Vagina (tissue), 2 donors: ENCODE measurements at regions not wholly inside any gene's neighbourhood (a gene's known extent, or its start where the extent isn't known, plus 50 kb on each side); places are given as distances from the start of the nearest gene placed in this dataset.
"Not testable (repeated sequence)": the region's sequence is repeated elsewhere in the genome, so short reads cannot be mapped to it uniquely, and the experiment has no call there.

ENCODE experiments used
- DNase-seq, 2 donors: peaks; one replicate each; pipeline ENCODE4 v3.0.0-alpha.2; 2017; ENCODE audit errors: extremely low spot score in 2 of 2
- H3K27ac ChIP-seq: fragments of 200-600 bp; sonication (generic); one replicate; pipeline ENCODE4 v1.5.1; 2019
- H3K27me3 ChIP-seq: fragments of 200-600 bp; sonication (generic); one replicate; pipeline ENCODE4 v1.5.1; 2019
- H3K36me3 ChIP-seq, 2 donors: fragments of 200-600 bp; sonication (generic); one replicate each; pipeline ENCODE4 v1.5.1; 2017 to 2019
- H3K4me1 ChIP-seq: fragments of 200-600 bp; sonication (generic); one replicate; pipeline ENCODE4 v1.5.1; 2019
- H3K4me3 ChIP-seq, 2 donors: fragments of 200-600 bp; sonication (generic); 1 replicate in 1 of 2; 2 replicates in 1 of 2; pipeline ENCODE4 v1.5.1; 2016 to 2019
- H3K9me3 ChIP-seq: fragments of 200-600 bp; sonication (generic); one replicate; pipeline ENCODE4 v1.5.1; 2019
- POLR2A ChIP-seq, 2 donors: fragments of 450-650 bp; IDR thresholded peaks; one replicate each; pipeline ENCODE4 v1.6.1; 2017; ENCODE audit warnings: antibody characterized with exemption in 2 of 2, mild to moderate bottlenecking in 2 of 2, moderate library complexity in 2 of 2
- POLR2AphosphoS5 ChIP-seq, 2 donors: sonication (generic); formaldehyde crosslinking; IDR thresholded peaks; one replicate each; pipeline ENCODE4 v1.9.0; 2017; ENCODE audit warnings: antibody characterized with exemption in 2 of 2, mild to moderate bottlenecking in 2 of 2, low read depth in 1 of 2; ENCODE audit not compliant: insufficient read depth in 1 of 2
- intact Hi-C: fragments of 100-400 bp; cut with DNase I; formaldehyde crosslinking; loops from one replicate; pipeline ENCODE4 v1.15.1; 2023
- TF ChIP-seq, protein P1 (sequence below), 3 experiments: fragments of 450-650 bp in 2 of 3; fragments of 200-600 bp in 1 of 3; sonication (generic) in 1 of 3; IDR thresholded peaks; one replicate each; pipeline ENCODE4 v1.5.1; 2017 to 2019; ENCODE audit warnings: antibody characterized with exemption in 3 of 3, mild to moderate bottlenecking in 2 of 3, moderate library complexity in 2 of 3

DNA sequence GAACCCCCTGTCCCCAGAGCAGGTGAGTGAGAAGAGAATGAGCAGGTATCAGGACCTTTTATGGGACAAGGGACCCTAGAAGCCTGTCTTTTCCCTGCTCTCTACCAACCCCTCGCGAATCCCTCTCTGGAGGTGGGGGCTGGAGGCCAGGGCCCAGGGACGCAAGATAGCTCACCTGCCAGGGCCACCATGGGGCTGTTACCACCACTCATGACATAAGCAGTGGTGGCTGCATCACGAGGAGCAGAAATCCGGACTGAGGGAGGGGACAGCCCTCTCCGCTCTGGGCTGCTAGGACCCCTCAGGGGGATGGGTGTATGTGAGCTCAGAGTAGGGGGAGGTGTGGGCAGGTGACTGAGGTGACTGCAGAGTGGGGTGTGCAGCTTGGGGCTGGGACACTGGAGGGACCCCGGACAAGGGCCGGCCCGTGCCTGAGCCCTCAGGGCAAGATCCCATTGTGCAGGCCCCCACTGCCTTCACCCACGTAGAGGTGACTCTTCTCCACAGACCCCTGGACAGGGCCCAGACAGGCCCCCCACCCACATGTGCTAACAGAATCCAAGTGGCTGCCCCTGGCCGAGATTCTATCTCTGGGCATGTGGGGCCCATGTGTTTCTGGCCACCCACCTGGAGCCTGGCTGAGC, 190.6 kb downstream of the TBC1D2B start:
- Histone ChIP-seq H3K4me1 (peaks cover 18% of the 10 kb centered on the region), H3K27ac (peak overlapping the region; percentile 48), H3K4me3 (no peak overlapping the region), H3K36me3 (no peaks in the 10 kb centered on the region), H3K27me3 (no peaks in the 10 kb centered on the region), H3K9me3 (no peaks in the 10 kb centered on the region)
- DNase-seq = no peak
- no peak for TF ChIP-seq POLR2AphosphoS5 (IDR thresholded peaks at IDR 0.05; ENCODE audit: insufficient read depth in 1 of 2, low read depth in 1 of 2)
- no peak for TF ChIP-seq POLR2A (IDR thresholded peaks at IDR 0.05)
- TF ChIP-seq, protein P1, sequence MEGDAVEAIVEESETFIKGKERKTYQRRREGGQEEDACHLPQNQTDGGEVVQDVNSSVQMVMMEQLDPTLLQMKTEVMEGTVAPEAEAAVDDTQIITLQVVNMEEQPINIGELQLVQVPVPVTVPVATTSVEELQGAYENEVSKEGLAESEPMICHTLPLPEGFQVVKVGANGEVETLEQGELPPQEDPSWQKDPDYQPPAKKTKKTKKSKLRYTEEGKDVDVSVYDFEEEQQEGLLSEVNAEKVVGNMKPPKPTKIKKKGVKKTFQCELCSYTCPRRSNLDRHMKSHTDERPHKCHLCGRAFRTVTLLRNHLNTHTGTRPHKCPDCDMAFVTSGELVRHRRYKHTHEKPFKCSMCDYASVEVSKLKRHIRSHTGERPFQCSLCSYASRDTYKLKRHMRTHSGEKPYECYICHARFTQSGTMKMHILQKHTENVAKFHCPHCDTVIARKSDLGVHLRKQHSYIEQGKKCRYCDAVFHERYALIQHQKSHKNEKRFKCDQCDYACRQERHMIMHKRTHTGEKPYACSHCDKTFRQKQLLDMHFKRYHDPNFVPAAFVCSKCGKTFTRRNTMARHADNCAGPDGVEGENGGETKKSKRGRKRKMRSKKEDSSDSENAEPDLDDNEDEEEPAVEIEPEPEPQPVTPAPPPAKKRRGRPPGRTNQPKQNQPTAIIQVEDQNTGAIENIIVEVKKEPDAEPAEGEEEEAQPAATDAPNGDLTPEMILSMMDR (IDR thresholded peaks at IDR 0.05) = no peak
- intact Hi-C loops = no loop called here

DNA sequence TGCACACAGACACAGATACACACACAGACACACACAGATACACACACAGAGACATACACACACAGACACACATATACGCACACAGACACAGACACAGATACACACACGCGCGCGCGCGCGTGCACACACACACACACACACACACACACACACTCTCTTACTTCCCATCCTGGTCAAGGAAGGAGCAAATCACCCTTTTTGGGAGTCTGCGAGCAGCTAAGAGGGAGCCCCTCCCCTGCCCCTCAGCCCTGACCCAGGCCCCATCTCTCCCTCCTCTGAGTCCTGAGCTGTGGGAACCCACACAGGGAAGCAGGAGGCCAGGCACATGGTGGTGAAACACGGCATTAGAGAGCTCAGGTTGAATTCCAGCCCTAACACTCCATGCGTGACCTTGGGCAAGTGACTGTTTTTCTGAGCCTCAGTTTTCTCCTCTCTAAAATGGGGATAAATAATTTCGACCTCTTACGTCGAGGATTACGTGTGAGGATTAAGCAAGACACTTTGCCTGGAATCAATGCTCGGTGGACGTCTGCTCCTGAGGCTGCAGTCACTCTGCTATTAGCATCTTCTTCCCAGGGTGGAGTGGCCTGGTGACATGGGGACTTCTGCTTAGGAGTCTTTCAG, 191.5 kb downstream of the TBC1D2B start:
- H3K9me3 ChIP-seq, H3K4me3 ChIP-seq, intact Hi-C loops, H3K36me3 ChIP-seq, H3K27me3 ChIP-seq, DNase-seq: not testable (repeated sequence)
- Histone ChIP-seq H3K4me1 (peaks cover 11% of the 10 kb centered on the region), H3K27ac (peak overlapping the region; percentile 48)

- intact Hi-C loops, H3K27ac ChIP-seq, H3K36me3 ChIP-seq, H3K4me3 ChIP-seq, H3K9me3 ChIP-seq, H3K4me1 ChIP-seq, DNase-seq, H3K27me3 ChIP-seq: not testable (repeated sequence)
Observed at GRCh38 chr15:77883012-77883411, 194.5 kb downstream of the TBC1D2B start.

DNA sequence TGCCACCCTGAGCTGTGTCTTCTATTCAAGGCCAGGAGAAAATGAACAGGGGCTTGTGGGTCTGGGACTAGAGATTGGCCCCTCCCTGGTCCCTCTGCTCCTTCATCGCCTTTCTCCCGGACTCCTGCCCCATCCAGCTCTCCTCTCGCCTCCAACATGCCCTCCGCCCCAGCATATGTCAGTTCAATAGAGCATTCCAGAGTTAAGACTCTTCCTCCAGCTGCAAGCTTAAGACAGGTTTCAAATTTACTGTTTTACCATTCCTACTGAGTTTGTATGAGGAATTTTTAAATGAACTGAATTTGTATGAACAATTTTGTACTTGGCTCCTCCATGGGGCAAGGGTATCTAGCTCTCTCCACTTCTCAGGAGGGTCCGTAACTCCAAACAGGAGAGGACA, 195.6 kb downstream of the TBC1D2B start:
- Histone ChIP-seq H3K4me1 (peaks cover 2% of the 10 kb centered on the region), H3K4me3 (no peak overlapping the region)
- intact Hi-C loops = no loop called here

DNA sequence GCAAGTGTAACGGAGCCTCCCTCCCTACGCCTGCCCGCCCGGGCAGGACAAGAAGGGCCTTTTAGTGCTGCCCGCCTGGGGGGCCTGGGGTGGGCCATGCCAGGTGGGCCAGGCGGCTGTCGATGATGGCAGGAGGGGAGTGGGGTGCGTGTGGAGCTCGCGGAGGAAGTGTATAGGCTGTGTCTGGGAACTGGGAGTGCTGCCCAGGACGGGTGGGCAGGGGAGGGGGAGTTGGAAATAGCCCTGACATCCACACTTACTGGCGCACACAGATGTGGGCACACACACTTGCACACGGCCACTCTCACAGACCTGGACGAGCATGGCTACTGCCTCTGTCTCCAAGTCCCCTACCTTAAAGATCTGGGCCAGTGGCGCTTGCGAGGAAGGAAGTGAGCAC, 196.0 kb downstream of the TBC1D2B start:
- H3K36me3 ChIP-seq, intact Hi-C loops, H3K27ac ChIP-seq, DNase-seq, H3K27me3 ChIP-seq, H3K4me3 ChIP-seq, H3K9me3 ChIP-seq, H3K4me1 ChIP-seq: not testable (repeated sequence)

More for the DNA sequence above, 195.6 kb downstream of the TBC1D2B start:
- Histone ChIP-seq H3K9me3 (no peaks in the 10 kb centered on the region), H3K36me3 (no peaks in the 10 kb centered on the region), H3K27me3 (no peaks in the 10 kb centered on the region), H3K27ac (no peak overlapping the region)
- TF ChIP-seq POLR2AphosphoS5 (IDR thresholded peaks at IDR 0.05; ENCODE audit: insufficient read depth in 1 of 2, low read depth in 1 of 2) (no peak), POLR2A (IDR thresholded peaks at IDR 0.05) (no peak)
- TF ChIP-seq, protein P1 (IDR thresholded peaks at IDR 0.05) = no peak
- no peak for DNase-seq

DNA sequence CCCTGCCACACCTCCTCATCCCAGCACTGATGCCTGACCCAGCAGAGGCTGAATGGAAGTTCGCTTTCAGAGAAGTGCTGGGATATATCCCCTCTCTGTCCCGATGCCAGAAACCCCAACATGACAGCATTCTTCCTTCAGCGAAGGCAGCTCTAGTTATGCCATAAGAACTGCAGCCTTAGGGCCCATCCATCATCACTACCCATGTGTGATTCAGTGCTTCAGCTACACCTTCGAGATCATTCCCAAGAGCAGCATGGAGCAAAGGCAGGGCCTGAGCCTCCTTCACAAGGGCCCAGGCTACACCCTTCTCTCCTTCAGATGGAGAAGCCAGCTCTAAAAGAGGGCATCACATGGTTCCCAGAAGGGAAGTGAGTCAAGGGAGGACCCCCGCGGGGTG, 198.0 kb downstream of the TBC1D2B start:
- intact Hi-C loops, DNase-seq: not testable (repeated sequence)

GRCh38 chr15:77877869-77878577, 199.5 kb downstream of the TBC1D2B start:
- H3K36me3 ChIP-seq = no peaks in the 10 kb centered on the region
- H3K9me3 ChIP-seq = no peaks in the 10 kb centered on the region
- intact Hi-C loops = no loop called here
- TF ChIP-seq POLR2A (IDR thresholded peaks at IDR 0.05) (no peak), POLR2AphosphoS5 (IDR thresholded peaks at IDR 0.05; ENCODE audit: insufficient read depth in 1 of 2, low read depth in 1 of 2) (no peak)
- TF ChIP-seq, protein P1 (IDR thresholded peaks at IDR 0.05) = no peak
- DNase-seq = no peak
- H3K4me3 ChIP-seq = no peak overlapping the region
- no peaks in the 10 kb centered on the region for H3K4me1 ChIP-seq
- no peaks in the 10 kb centered on the region for H3K27me3 ChIP-seq
- no peak overlapping the region for H3K27ac ChIP-seq

More for the DNA sequence above, 198.0 kb downstream of the TBC1D2B start:
- H3K36me3 ChIP-seq, H3K4me3 ChIP-seq, H3K4me1 ChIP-seq, H3K27me3 ChIP-seq, H3K27ac ChIP-seq, H3K9me3 ChIP-seq: not testable (repeated sequence)

- H3K4me1 ChIP-seq, H3K9me3 ChIP-seq, H3K4me3 ChIP-seq, H3K27me3 ChIP-seq, H3K36me3 ChIP-seq, H3K27ac ChIP-seq, intact Hi-C loops, DNase-seq: not testable (repeated sequence)
Observed at GRCh38 chr15:77876107-77876820, 201.2 kb downstream of the TBC1D2B start.

- H3K27me3 ChIP-seq, H3K36me3 ChIP-seq, H3K27ac ChIP-seq, intact Hi-C loops, H3K4me1 ChIP-seq, DNase-seq, H3K4me3 ChIP-seq, H3K9me3 ChIP-seq: not testable (repeated sequence)
Observed at GRCh38 chr15:77875066-77875721, 202.3 kb downstream of the TBC1D2B start.
